Epithelial cell of esophagus (primary cell): ENCODE measurements at regions not wholly inside any gene's neighbourhood (a gene's known extent, or its start where the extent isn't known, plus 50 kb on each side); places are given as distances from the start of the nearest gene placed in this dataset.

Experiments used
- DNase-seq: peaks from one replicate; pipeline ENCODE4 v3.0.0; 2010; ENCODE audit warnings: low read depth
- H3K4me3 ChIP-seq: 2 replicates; pipeline ENCODE4 v1.5.1; 2011; ENCODE audit warnings: mild to moderate bottlenecking, low read length, control low read depth
- TF ChIP-seq, protein P1 (sequence below): IDR thresholded peaks from 2 replicates; pipeline ENCODE4 v1.5.1; 2011; ENCODE audit warnings: low read depth, mild to moderate bottlenecking, low read length, control low read depth, inconsistent platforms; ENCODE audit not compliant: insufficient read depth; ENCODE audit errors: missing control alignments

DNA sequence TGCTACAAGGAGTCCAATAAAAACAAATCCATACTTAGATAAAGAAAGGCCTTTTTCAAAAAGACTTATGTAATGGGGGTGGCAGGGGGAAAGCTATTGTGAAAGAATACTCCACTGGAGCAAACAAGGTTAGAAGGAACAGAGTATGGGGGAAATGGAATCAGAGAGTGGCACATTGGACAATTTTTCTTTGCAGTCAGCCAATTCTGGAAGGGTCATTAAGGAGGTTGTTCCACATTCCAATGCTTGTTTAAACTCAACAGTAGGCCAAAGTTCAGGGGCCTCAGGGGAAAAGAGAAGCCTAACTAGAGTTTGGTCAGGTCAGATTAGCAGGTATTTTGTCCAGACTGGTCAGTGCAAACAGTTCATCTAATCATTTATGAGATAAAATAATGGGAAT lies 105.2 kb upstream of the RESF1 start:
- DNase-seq: no peak
- TF ChIP-seq, protein P1, sequence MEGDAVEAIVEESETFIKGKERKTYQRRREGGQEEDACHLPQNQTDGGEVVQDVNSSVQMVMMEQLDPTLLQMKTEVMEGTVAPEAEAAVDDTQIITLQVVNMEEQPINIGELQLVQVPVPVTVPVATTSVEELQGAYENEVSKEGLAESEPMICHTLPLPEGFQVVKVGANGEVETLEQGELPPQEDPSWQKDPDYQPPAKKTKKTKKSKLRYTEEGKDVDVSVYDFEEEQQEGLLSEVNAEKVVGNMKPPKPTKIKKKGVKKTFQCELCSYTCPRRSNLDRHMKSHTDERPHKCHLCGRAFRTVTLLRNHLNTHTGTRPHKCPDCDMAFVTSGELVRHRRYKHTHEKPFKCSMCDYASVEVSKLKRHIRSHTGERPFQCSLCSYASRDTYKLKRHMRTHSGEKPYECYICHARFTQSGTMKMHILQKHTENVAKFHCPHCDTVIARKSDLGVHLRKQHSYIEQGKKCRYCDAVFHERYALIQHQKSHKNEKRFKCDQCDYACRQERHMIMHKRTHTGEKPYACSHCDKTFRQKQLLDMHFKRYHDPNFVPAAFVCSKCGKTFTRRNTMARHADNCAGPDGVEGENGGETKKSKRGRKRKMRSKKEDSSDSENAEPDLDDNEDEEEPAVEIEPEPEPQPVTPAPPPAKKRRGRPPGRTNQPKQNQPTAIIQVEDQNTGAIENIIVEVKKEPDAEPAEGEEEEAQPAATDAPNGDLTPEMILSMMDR: no peak
- no peak overlapping the region for H3K4me3 ChIP-seq

DNA sequence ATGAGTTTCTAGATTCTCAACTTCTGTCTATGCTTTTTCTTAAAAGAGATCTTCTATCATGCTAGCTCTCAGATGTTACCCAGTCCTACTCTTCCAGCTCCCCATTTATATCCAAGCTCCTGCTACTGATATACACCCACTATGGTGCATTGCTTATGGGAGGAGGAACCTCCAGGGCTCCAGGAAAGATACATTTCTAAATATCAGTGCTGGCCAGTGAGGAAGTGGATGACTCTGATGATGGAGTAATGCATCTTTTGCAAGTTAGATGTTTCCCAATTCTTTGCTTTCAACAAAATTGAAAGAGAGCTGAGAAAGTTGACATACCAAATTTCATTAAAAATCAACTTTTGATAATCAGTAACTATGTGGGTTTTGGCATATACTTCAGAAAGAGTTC lies 105.7 kb upstream of the RESF1 start:
- H3K4me3 ChIP-seq: no peak overlapping the region
- no peak for DNase-seq
- TF ChIP-seq, protein P1: no peak

DNA sequence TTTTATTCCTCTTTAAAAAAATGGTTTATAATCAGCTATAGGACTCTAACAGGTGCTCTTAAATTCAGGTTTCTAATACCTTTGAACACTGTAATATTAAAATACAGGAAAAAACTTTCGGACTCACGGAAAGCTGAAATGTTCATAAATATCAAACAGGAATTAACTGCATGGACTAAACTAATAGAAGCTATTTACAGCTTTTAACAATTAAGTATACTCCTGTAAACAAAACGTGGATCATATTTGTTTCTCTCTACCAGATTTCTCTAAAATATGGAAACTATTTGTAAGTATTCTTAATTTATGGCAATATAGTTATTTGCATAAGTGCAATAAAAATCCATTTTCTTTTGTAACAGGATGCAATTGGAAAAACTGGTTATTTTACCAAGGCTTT lies 108.9 kb upstream of the RESF1 start:
- H3K4me3 ChIP-seq: no peak overlapping the region
- DNase-seq: no peak
- TF ChIP-seq, protein P1: no peak

DNA sequence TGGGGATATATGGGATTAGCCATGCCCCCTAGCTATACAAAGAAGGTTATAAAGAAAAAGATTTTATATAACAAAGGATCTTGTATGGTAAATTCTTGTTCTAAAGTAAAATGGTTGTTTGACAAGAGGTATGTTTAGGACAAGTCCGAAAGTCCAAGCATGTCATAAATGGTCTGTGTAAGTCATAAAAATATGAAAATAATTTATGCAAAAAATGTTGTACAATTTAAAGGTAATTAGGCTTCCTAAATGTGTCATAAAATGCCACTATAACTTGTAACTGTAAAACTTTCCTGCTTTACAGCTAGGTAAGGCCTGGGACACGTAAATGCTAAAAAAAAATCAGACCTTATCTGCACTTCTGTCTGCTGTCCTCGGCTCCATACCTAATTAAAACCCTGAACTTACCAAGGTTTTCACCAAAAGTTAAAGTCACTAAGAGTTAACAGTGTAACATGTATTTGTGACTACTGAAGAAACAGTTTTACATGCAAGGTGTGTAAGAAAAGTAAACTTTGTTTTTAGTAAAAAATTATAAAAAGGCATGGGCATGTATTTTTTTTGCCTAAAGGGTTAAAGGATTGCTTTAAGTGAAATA lies 110.0 kb upstream of the RESF1 start:
- no peak overlapping the region for H3K4me3 ChIP-seq
- DNase-seq: peak; percentile 14
- TF ChIP-seq, protein P1: no peak

DNA sequence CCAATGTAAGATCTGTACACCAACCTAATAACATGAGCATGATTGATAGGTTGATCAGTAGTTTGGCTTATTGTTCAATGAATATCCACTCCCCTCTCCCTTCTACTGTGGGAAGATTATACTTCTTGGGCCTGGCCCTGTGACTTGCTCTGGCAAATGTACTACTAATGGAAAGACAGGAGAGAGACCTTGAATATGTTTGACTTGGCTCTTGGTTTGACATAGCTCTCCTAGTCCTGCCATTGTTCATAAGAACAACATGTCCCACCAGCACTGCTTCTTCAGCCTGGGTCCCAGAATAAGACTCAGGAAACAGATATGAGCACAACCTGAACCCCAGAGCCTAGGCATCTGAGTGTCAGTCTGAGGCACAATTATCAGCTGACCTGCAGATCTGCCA lies 112.8 kb upstream of the RESF1 start:
- TF ChIP-seq, protein P1: no peak
- H3K4me3 ChIP-seq: no peak overlapping the region
- DNase-seq: no peak

DNA sequence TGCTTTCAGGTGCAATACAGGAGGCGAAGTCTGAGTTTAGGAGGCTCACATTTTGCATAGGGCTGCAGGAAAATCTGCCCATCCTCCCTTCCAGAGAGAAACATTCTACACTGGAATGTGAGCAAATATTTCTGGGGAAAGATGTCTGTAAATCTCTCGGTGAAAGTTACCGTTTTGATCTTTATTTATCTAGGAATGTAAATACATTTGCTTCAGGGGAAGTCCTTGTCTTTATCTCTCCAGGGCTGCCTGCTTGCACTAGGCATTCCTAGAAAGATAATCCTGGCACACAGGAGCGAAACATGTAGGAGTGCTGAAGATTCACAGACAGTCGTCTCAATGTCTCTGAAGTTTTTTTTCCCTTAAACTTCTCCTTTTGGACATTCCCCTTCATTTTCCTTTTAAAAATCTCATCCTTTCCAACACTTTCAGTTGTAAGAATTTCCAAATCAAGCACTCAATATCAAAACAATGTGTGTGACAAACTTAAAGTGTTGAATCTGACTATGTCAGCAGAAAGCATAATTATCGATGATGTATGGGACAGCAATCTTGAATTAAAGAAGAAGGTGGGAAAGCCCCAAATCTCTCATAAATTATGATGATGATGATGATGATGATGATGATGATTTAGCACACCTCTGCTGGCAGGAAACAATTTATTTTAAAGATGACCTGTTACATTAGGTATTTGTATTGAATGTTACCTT lies 113.4 kb upstream of the RESF1 start:
- no peak for DNase-seq
- TF ChIP-seq, protein P1: no peak
- no peak overlapping the region for H3K4me3 ChIP-seq
